ENCODE measurements at regions not wholly inside any gene's neighbourhood (a gene's known extent, or its start where the extent isn't known, plus 50 kb on each side); places are given as distances from the start of the nearest gene placed in this dataset.

GRCh38 chr6:28766426-28766825 lies 157.4 kb downstream of the TRIM27 start:
- DNase-seq, result no peak

- DNase-seq, result no peak
These were observed 156.7 kb downstream of the TRIM27 start for GRCh38 chr6:28767133-28767532.

- no peak for DNase-seq
These were observed 156.1 kb downstream of the TRIM27 start for GRCh38 chr6:28767691-28768090.

- DNase-seq, result no peak
These were observed 155.4 kb downstream of the TRIM27 start for GRCh38 chr6:28768187-28768913.

- no peak for DNase-seq
These were observed 154.0 kb downstream of the TRIM27 start for GRCh38 chr6:28769626-28770402.

GRCh38 chr6:28770732-28771131 lies 153.1 kb downstream of the TRIM27 start:
- DNase-seq, result no peak

GRCh38 chr6:28771401-28772267 lies 152.2 kb downstream of the TRIM27 start:
- no peak for DNase-seq

- no peak for DNase-seq
These were observed 151.1 kb downstream of the TRIM27 start for GRCh38 chr6:28772480-28773381.

- DNase-seq, result no peak
These were observed 149.3 kb downstream of the TRIM27 start for GRCh38 chr6:28774292-28775051.

GRCh38 chr6:28775052-28775376 lies 148.8 kb downstream of the TRIM27 start:
- DNase-seq, result no peak

- no peak for DNase-seq
These were observed 148.2 kb downstream of the TRIM27 start for GRCh38 chr6:28775405-28776129.

GRCh38 chr6:28776269-28777146 lies 147.3 kb downstream of the TRIM27 start:
- DNase-seq, result no peak

GRCh38 chr6:28777147-28777461 lies 146.7 kb downstream of the TRIM27 start:
- no peak for DNase-seq

- DNase-seq, result no peak
These were observed 141.6 kb downstream of the TRIM27 start for GRCh38 chr6:28782113-28782673.

GRCh38 chr6:28785962-28786679 lies 137.7 kb downstream of the TRIM27 start:
- DNase-seq, result no peak

- DNase-seq, result peak in 4 of 56 donors; percentile 2 to 30 (median 8)
These were observed 134.2 kb downstream of the TRIM27 start for GRCh38 chr6:28789553-28790083.

- no peak for DNase-seq
These were observed 132.8 kb downstream of the TRIM27 start for GRCh38 chr6:28791002-28791383.
